Nephron (organoid): ENCODE measurements at regions not wholly inside any gene's neighbourhood (a gene's known extent, or its start where the extent isn't known, plus 50 kb on each side); places are given as distances from the start of the nearest gene placed in this dataset.

Source experiments
- H3K27ac Mint-ChIP-seq, 3 experiments: 2 replicates each; pipeline ENCODE4 v1.8.0; 2020; ENCODE audit warnings: mixed read lengths in 3 of 3, mild to moderate bottlenecking in 2 of 3, moderate library complexity in 1 of 3
- H3K27me3 Mint-ChIP-seq: 2 replicates; pipeline ENCODE4 v1.8.0; 2021; ENCODE audit warnings: low read depth, mild to moderate bottlenecking, moderate library complexity, mixed read lengths
- H3K36me3 Mint-ChIP-seq: 2 replicates; pipeline ENCODE4 v1.8.0; 2020; ENCODE audit warnings: low read depth, mixed read lengths
- H3K4me1 Mint-ChIP-seq: 2 replicates; pipeline ENCODE4 v1.8.0; 2020; ENCODE audit warnings: mixed read lengths
- H3K4me3 Mint-ChIP-seq, 3 experiments: 2 replicates each; pipeline ENCODE4 v1.8.0; 2020; ENCODE audit warnings: mild to moderate bottlenecking in 3 of 3, mixed read lengths in 3 of 3, moderate library complexity in 2 of 3
- H3K9me3 Mint-ChIP-seq: 2 replicates; pipeline ENCODE4 v1.8.0; 2020; ENCODE audit warnings: mixed read lengths
- TF ChIP-seq, protein P1 (sequence below), 3 experiments: fragments of 200-600 bp; sonication (generic); IDR thresholded peaks; one replicate each; pipeline ENCODE4 v1.5.0; 2021; ENCODE audit warnings: antibody characterized with exemption in 3 of 3; ENCODE audit not compliant: unreplicated experiment in 3 of 3

DNA sequence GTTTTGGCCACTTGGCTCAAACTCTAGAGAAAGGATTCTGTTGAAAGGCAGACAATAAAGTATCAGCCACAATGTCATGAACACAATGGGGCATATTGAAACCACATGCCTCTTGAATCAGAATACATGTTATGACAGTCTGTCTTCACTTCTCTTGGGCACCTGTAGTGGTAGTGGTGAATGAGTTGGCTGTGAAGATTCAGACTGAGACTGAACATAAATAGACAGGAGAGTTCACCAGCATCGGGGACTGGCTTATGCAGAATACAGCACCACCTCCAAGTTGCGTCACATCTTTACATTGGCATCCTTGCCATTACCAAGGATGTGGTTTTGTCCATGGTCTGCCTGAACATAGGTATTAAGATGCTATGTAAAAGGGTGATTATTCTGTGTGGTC, 336.8 kb downstream of the MYCN start:
- TF ChIP-seq, protein P1, sequence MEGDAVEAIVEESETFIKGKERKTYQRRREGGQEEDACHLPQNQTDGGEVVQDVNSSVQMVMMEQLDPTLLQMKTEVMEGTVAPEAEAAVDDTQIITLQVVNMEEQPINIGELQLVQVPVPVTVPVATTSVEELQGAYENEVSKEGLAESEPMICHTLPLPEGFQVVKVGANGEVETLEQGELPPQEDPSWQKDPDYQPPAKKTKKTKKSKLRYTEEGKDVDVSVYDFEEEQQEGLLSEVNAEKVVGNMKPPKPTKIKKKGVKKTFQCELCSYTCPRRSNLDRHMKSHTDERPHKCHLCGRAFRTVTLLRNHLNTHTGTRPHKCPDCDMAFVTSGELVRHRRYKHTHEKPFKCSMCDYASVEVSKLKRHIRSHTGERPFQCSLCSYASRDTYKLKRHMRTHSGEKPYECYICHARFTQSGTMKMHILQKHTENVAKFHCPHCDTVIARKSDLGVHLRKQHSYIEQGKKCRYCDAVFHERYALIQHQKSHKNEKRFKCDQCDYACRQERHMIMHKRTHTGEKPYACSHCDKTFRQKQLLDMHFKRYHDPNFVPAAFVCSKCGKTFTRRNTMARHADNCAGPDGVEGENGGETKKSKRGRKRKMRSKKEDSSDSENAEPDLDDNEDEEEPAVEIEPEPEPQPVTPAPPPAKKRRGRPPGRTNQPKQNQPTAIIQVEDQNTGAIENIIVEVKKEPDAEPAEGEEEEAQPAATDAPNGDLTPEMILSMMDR (IDR thresholded peaks at IDR 0.05; ENCODE audit: unreplicated experiment in 3 of 3): no peak
- H3K4me1 Mint-ChIP-seq: peaks cover 9% of the 10 kb centered on the region
- H3K27me3 Mint-ChIP-seq: peaks cover 21% of the 10 kb centered on the region

DNA sequence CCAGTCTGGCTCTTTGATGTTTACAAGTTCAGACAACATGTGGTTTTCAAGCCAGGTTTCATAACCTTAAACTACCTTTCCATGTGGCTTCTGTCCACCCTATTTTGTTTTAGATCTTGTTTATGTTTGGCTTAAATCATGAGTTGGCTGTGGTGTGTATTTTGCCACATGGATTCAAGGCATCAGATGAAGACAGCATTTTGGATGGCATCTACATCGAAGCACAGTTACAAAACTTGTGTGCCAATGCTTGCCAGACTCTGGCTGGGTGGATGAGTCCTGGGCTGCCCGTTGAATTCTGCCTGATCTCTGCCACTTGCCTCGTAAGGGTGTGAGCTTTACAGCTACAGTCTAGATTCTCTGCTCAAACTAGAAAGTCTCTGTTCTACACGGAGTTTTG, 335.3 kb downstream of the MYCN start:
- Mint-ChIP-seq H3K4me3 (no peak overlapping the region), H3K36me3 (no peaks in the 10 kb centered on the region), H3K4me1 (peaks cover 2% of the 10 kb centered on the region), H3K27ac (no peak overlapping the region), H3K27me3 (peaks cover 19% of the 10 kb centered on the region), H3K9me3 (no peaks in the 10 kb centered on the region)
- TF ChIP-seq, protein P1 (IDR thresholded peaks at IDR 0.05; ENCODE audit: unreplicated experiment in 3 of 3): no peak

More for the DNA sequence above, 336.8 kb downstream of the MYCN start:
- Mint-ChIP-seq H3K4me3 (no peak overlapping the region), H3K9me3 (no peaks in the 10 kb centered on the region), H3K36me3 (no peaks in the 10 kb centered on the region), H3K27ac (no peak overlapping the region)

DNA sequence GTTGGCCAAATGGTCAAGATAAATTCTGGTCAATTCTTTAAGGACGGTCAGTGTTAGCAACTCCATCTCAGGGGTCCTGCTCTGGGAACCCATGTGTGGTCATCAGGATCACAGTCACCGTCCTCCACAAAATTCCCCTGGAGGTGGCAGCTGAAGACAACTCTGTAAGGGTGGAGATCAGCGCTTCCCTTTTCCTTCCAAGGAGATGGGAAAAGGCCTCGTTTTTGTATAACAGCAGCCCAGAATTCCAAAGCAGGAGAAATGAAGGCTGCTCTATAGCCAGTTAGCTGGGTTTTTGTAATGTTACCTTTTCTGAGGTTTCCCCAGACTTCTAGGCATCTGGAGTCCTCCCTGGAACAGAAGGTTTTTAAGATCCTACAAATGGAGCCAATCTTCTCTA, 334.8 kb downstream of the MYCN start:
- Mint-ChIP-seq H3K27me3 (peaks cover 14% of the 10 kb centered on the region), H3K36me3 (no peaks in the 10 kb centered on the region), H3K27ac (no peak overlapping the region), H3K4me3 (no peak overlapping the region), H3K4me1 (no peaks in the 10 kb centered on the region), H3K9me3 (no peaks in the 10 kb centered on the region)
- TF ChIP-seq, protein P1 (IDR thresholded peaks at IDR 0.05; ENCODE audit: unreplicated experiment in 3 of 3): no peak

DNA sequence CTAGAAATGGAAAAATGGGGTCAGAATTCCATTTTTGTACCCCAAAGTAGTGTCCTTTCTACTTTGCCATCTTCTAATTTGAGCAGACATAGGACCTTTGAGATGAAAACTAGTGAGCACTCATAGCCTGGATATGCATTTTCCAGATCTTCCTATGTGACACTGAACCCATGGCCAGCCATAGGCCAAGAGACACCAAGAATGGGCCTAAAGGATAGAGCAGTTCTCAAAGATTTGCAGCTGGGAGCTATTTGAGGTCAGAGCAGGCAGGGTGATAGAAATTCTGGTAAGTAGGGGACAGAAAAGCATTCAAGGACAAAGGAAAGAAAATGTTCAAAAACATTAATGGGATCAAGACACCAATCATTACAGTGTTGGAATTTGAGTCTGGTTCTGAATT, 332.8 kb downstream of the MYCN start:
- H3K4me3 Mint-ChIP-seq: no peak overlapping the region
- H3K27me3 Mint-ChIP-seq: peaks cover 8% of the 10 kb centered on the region
- no peaks in the 10 kb centered on the region for H3K4me1 Mint-ChIP-seq
- no peak overlapping the region for H3K27ac Mint-ChIP-seq
- H3K9me3 Mint-ChIP-seq: no peaks in the 10 kb centered on the region
- no peaks in the 10 kb centered on the region for H3K36me3 Mint-ChIP-seq
- TF ChIP-seq, protein P1 (IDR thresholded peaks at IDR 0.05; ENCODE audit: unreplicated experiment in 3 of 3): no peak

DNA sequence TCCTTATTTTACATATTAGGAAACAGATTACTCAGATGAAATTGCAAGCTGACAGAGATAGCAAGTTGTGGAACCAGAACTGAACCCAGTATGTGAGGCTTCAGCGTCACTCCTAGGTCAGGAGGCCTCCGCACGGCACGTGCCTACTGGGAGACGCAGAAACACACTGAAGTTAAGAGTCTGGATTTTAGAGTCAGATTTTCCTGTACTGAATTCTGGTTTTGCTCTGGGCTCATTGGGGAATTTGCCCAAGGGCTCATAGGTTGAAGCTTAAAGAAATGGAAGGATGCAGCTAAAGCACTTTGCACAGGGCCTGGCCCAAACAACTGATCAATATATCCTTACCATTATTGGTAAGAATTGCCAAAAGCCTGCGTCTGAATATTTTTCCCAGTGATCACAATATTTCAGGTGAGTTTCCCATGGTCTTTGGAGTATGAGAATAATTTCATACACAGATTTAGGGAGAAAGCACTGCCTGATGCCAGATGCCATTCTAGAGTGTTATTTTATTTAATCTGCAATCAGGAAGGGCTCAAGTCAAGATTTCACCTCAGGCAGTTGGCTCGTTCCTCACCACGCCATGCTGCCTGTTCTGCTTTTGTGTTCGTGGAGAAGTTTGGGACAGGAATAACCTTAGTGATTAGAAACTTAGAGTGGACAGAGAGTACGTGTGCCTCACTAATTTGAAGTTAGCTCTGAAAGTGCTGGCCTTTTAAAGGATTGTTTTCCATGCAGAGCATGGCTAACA, 331.9 kb downstream of the MYCN start:
- H3K9me3 Mint-ChIP-seq: no peaks in the 10 kb centered on the region
- H3K36me3 Mint-ChIP-seq: no peaks in the 10 kb centered on the region
- H3K4me3 Mint-ChIP-seq: no peak overlapping the region
- TF ChIP-seq, protein P1 (IDR thresholded peaks at IDR 0.05; ENCODE audit: unreplicated experiment in 3 of 3): no peak
- no peaks in the 10 kb centered on the region for H3K4me1 Mint-ChIP-seq
- H3K27ac Mint-ChIP-seq: no peak overlapping the region
- H3K27me3 Mint-ChIP-seq: peaks cover 8% of the 10 kb centered on the region
